CD4-positive, CD25-positive, alpha-beta regulatory T cell (primary cell): ENCODE measurements at regions not wholly inside any gene's neighbourhood (a gene's known extent, or its start where the extent isn't known, plus 50 kb on each side); places are given as distances from the start of the nearest gene placed in this dataset.
"Not testable (repeated sequence)": the region's sequence is repeated elsewhere in the genome, so short reads cannot be mapped to it uniquely, and the experiment has no call there.

ENCODE experiments used
- ATAC-seq, 2 donors: fragments of 150-1000 bp; cut with Tn5 transposase; one replicate each; pipeline ENCODE4 v1.10.0; 2021; ENCODE audit warnings: low read depth in 2 of 2, moderate number of reproducible peaks in 2 of 2, moderate library complexity in 1 of 2
- DNase-seq, 3 donors: peaks; one replicate each; pipeline versions ENCODE4 v3.0.0 to v3.0.0-alpha.2; 2012 to 2022; ENCODE audit warnings: mixed read lengths in 1 of 3
- H3K27ac ChIP-seq: one replicate; pipeline ENCODE4 v1.7.0; 2013; ENCODE audit warnings: mild to moderate bottlenecking, low read length; ENCODE audit not compliant: insufficient read depth, poor library complexity, severe bottlenecking
- H3K27me3 ChIP-seq: one replicate; pipeline ENCODE4 v1.7.0; 2013; ENCODE audit warnings: low read length; ENCODE audit not compliant: control insufficient read depth, insufficient read depth
- H3K36me3 ChIP-seq: one replicate; pipeline ENCODE4 v1.7.0; 2013; ENCODE audit warnings: mild to moderate bottlenecking, low read length, moderate library complexity; ENCODE audit not compliant: control insufficient read depth, insufficient read depth
- H3K4me1 ChIP-seq: 2 replicates; pipeline ENCODE4 v1.7.0; 2013; ENCODE audit warnings: mild to moderate bottlenecking, low read length; ENCODE audit not compliant: insufficient read depth, control insufficient read depth, poor library complexity, severe bottlenecking
- H3K4me3 ChIP-seq: one replicate; pipeline ENCODE4 v1.7.0; 2013; ENCODE audit warnings: low read depth, mild to moderate bottlenecking, low read length, moderate library complexity
- H3K9me3 ChIP-seq, 2 experiments: 1 replicate in 1 of 2; 2 replicates in 1 of 2; pipeline ENCODE4 v1.7.0; 2013; ENCODE audit warnings: low read length in 2 of 2, mild to moderate bottlenecking in 1 of 2, moderate library complexity in 1 of 2; ENCODE audit not compliant: control insufficient read depth in 2 of 2
- H3K27ac Mint-ChIP-seq, 3 donors: one replicate each; pipeline ENCODE4 v1.8.0; 2020 to 2022; ENCODE audit warnings: mild to moderate bottlenecking in 3 of 3, mixed read lengths in 3 of 3, moderate library complexity in 2 of 3
- H3K27me3 Mint-ChIP-seq: one replicate; pipeline ENCODE4 v1.8.0; 2022; ENCODE audit warnings: mild to moderate bottlenecking, mixed read lengths
- H3K36me3 Mint-ChIP-seq: one replicate; pipeline ENCODE4 v1.8.0; 2020; ENCODE audit warnings: mixed read lengths
- H3K4me1 Mint-ChIP-seq, 4 donors: one replicate each; pipeline ENCODE4 v1.8.0; 2020 to 2022; ENCODE audit warnings: mixed read lengths in 4 of 4, mild to moderate bottlenecking in 1 of 4
- H3K4me3 Mint-ChIP-seq, 4 donors: one replicate each; pipeline ENCODE4 v1.8.0; 2020 to 2022; ENCODE audit warnings: mild to moderate bottlenecking in 4 of 4, mixed read lengths in 4 of 4, moderate library complexity in 3 of 4
- H3K9me3 Mint-ChIP-seq, 7 donors: one replicate each; pipeline ENCODE4 v1.8.0; 2020 to 2022; ENCODE audit warnings: mixed read lengths in 7 of 7, mild to moderate bottlenecking in 3 of 7, moderate library complexity in 2 of 7

DNA sequence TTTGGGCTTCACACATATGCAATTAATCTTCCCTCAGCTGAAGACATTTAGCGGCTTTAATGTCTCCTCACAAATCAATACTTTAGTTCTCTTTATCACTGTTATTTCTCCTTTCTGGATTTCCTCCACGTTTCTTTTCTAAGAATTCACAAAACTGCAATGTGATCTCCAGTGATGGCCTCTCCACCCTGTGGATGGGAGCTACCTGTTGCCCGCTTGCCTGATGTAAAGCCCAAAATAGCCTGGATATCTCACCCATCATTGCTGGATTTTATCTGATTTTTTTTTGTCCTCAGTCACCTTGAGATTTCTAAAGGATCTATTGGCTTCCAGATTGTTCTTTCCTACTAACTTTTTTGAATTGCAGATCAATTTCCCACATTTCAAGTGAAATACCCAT, 129.3 kb upstream of the FAM241A start:
- peaks cover 0 to 1% (median 0%) of the 10 kb centered on the region in 7 donors for H3K9me3 Mint-ChIP-seq
- H3K27me3 Mint-ChIP-seq, result no peaks in the 10 kb centered on the region
- Histone ChIP-seq H3K9me3 (no peaks in the 10 kb centered on the region), H3K36me3 (no peaks in the 10 kb centered on the region), H3K27me3 (peaks cover 2% of the 10 kb centered on the region), H3K27ac (no peak overlapping the region), H3K4me3 (no peak overlapping the region), H3K4me1 (no peaks in the 10 kb centered on the region)
- DNase-seq, result no peak
- no peak for ATAC-seq
- no peak overlapping the region for H3K4me3 Mint-ChIP-seq
- no peaks in the 10 kb centered on the region for H3K4me1 Mint-ChIP-seq
- no peaks in the 10 kb centered on the region for H3K36me3 Mint-ChIP-seq
- H3K27ac Mint-ChIP-seq, result no peak overlapping the region

DNA sequence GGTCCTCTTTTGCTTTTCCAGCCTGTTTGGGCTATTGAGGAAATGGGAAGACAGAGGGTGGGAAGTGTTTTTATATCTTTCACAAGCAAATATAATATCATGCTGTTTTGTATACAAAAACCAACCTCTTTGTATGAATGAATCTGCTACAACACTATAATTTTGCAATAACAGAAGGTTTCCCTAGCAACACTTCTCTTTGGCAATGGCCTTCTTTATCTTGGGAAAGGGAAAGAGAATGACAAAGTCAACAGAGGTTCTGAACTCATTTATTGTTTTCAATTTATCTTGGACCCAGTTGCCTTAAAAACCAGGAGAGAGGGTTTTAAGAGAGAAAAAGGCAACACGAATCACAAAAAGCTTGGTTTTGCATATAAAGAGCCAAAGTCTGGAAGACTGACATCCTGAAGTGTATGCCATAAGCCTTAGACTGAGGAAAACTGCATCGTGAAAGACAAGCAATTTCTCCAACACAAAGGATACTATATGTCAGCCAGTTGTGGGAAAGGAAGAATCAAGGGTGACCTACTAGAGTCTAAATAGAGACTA, 121.8 kb upstream of the FAM241A start:
- no peak overlapping the region for H3K4me3 ChIP-seq
- H3K36me3 ChIP-seq, result no peaks in the 10 kb centered on the region
- Mint-ChIP-seq H3K27me3 (peaks cover 20% of the 10 kb centered on the region), H3K4me1 (no peaks in the 10 kb centered on the region), H3K36me3 (no peaks in the 10 kb centered on the region), H3K27ac (no peak overlapping the region), H3K9me3 (peaks cover 0 to 9% (median 1%) of the 10 kb centered on the region in 7 donors), H3K4me3 (no peak overlapping the region)
- H3K27ac ChIP-seq, result no peak overlapping the region
- H3K27me3 ChIP-seq, result peaks cover 3% of the 10 kb centered on the region
- H3K9me3 ChIP-seq, result no peaks in the 10 kb centered on the region
- no peak for ATAC-seq
- no peak for DNase-seq
- H3K4me1 ChIP-seq, result no peaks in the 10 kb centered on the region

DNA sequence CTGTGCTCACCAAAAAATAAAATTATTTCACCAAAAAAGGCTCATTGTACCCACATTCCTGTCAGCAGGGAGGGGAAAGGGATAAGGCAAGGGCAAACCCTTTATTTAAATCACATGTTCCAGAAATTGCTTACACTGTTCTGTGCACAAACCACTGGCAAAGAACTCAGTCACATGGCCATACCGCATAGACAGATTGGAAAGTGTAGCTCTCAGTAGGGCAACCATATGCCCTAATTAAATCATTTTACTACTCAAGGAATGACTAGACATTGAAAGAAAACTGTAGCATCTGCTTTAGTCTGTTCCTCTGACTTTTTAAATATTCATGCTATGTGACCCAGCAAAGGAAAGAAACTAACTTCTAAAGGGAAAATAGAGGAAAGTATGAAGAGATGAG, 119.2 kb upstream of the FAM241A start:
- DNase-seq, result no peak
- H3K27me3 ChIP-seq, result peaks cover 4% of the 10 kb centered on the region

DNA sequence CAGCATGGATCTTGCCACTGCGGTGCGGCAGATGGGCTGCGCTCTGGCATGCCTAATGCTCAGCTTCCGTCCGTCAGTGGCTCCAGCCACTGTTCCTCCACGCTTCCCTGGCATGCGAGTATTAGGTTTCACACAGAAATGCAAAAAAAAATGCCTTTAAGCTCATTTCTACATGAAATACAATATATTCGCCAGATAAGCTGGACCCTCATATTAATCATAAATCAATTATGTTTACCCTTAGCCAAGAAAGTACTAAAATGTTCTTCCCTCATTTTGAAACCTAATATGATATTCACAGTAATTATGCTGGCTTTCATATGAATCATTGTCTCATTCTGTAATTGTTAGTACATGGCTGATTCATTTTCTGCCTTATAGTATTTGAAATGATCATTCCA, 115.5 kb upstream of the FAM241A start:
- Histone ChIP-seq H3K4me3 (no peak overlapping the region), H3K27me3 (peaks cover 11% of the 10 kb centered on the region), H3K9me3 (no peaks in the 10 kb centered on the region), H3K27ac (no peak overlapping the region), H3K36me3 (no peaks in the 10 kb centered on the region), H3K4me1 (no peaks in the 10 kb centered on the region)
- Mint-ChIP-seq H3K9me3 (peaks cover 0 to 6% (median 0%) of the 10 kb centered on the region in 7 donors), H3K27me3 (peaks cover 32% of the 10 kb centered on the region), H3K27ac (no peak overlapping the region), H3K4me1 (no peaks in the 10 kb centered on the region), H3K4me3 (no peak overlapping the region), H3K36me3 (no peaks in the 10 kb centered on the region)
- DNase-seq (no peak), ATAC-seq (no peak)

More for the DNA sequence above, 119.2 kb upstream of the FAM241A start:
- no peak overlapping the region for H3K4me3 ChIP-seq
- no peak for ATAC-seq
- H3K9me3 ChIP-seq, result no peaks in the 10 kb centered on the region
- no peaks in the 10 kb centered on the region for H3K36me3 ChIP-seq
- Mint-ChIP-seq H3K27ac (peak overlapping the region in 1 of 3 donors; percentile 52), H3K36me3 (no peaks in the 10 kb centered on the region), H3K4me3 (no peak overlapping the region), H3K4me1 (no peaks in the 10 kb centered on the region), H3K27me3 (peaks cover 29% of the 10 kb centered on the region), H3K9me3 (peaks cover 0 to 9% (median 1%) of the 10 kb centered on the region in 7 donors)
- H3K27ac ChIP-seq, result no peak overlapping the region
- no peaks in the 10 kb centered on the region for H3K4me1 ChIP-seq

DNA sequence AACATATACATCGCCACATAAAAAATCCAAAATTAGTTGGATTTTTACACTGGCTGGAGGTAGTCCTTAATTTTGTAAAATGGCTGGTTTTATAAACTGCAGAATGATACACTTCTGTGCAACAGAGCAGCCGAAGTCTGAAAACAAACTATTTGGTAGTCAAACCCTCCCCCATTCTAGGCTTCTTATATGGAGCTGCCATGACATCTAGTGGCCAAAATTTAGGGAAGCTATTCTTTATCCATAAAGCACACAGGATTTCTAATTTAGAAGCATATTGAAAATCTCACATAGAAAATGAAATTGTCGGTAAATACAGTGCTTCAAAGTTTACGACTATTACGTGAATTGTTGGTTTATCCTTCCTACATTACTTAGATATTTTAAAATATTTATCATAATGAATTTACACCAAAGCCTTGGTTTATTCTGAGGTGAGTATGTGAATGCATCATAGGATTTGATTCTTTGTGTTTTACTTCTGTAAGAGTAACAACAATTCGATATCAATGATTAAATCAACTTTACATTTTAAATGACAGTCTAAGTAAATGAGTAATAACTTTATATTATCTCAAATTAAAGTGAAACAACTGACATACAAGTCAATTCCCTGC, 113.4 kb upstream of the FAM241A start:
- H3K4me3 ChIP-seq, result no peak overlapping the region
- Mint-ChIP-seq H3K27ac (no peak overlapping the region), H3K36me3 (no peaks in the 10 kb centered on the region), H3K4me1 (no peaks in the 10 kb centered on the region), H3K27me3 (peaks cover 26% of the 10 kb centered on the region), H3K9me3 (peaks cover 0 to 6% (median 0%) of the 10 kb centered on the region in 7 donors), H3K4me3 (no peak overlapping the region)
- no peak for ATAC-seq
- H3K27me3 ChIP-seq, result peaks cover 12% of the 10 kb centered on the region
- no peaks in the 10 kb centered on the region for H3K9me3 ChIP-seq
- no peak overlapping the region for H3K27ac ChIP-seq
- H3K36me3 ChIP-seq, result no peaks in the 10 kb centered on the region
- DNase-seq, result peak in 1 of 3 donors; percentile 15
- no peaks in the 10 kb centered on the region for H3K4me1 ChIP-seq

DNA sequence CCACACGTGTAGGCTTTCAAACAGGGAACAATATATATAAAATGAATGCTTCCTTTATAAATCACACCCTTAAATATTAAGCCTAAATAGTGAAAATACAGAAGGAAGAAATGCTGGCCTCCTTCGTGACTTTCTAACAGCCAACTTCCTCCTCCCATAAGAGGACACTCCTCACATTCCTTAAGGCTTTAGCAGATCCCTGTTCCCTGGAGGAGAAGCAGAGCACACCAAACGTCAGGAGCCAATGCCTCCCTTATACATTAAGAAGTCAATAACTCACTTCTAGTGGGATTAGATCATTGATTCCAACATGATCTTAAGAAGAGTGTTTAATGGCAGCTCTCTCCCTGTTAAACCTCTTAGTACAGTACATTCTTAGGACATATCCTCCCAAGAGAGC, 108.4 kb upstream of the FAM241A start:
- H3K4me1 Mint-ChIP-seq, result no peaks in the 10 kb centered on the region
- H3K27me3 Mint-ChIP-seq, result peaks cover 23% of the 10 kb centered on the region

DNA sequence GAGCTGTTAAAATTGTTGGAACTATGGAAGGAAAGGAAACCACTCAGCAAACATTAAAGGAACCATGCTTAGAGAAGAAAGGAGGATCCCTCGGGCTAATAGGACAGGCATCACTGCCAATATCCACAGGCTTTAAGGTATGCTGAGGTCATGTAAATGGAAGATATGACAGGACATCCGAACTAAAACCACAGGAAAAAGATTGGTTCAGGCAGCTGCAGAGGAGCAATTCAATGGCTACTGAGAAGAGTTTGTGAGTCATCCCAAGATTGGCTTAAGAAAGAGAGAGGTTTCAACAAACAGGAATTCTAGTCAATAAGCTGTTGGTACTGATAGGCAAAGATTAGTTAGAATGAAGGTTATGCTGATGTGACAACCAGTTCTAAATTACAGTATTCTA, 106.4 kb upstream of the FAM241A start:
- H3K27me3 Mint-ChIP-seq, result peaks cover 28% of the 10 kb centered on the region
- H3K27ac Mint-ChIP-seq, result no peak overlapping the region
- peaks cover 0 to 1% (median 0%) of the 10 kb centered on the region in 7 donors for H3K9me3 Mint-ChIP-seq
- Histone ChIP-seq H3K9me3 (no peaks in the 10 kb centered on the region), H3K27me3 (peaks cover 9% of the 10 kb centered on the region), H3K27ac (no peak overlapping the region), H3K4me1 (no peaks in the 10 kb centered on the region), H3K36me3 (no peaks in the 10 kb centered on the region), H3K4me3 (no peak overlapping the region)
- no peaks in the 10 kb centered on the region for H3K36me3 Mint-ChIP-seq
- DNase-seq, result no peak
- H3K4me3 Mint-ChIP-seq, result no peak overlapping the region
- H3K4me1 Mint-ChIP-seq, result no peaks in the 10 kb centered on the region
- no peak for ATAC-seq

More for the DNA sequence above, 108.4 kb upstream of the FAM241A start:
- no peak overlapping the region for H3K27ac ChIP-seq
- Mint-ChIP-seq H3K27ac (no peak overlapping the region), H3K4me3 (no peak overlapping the region), H3K9me3 (peaks cover 0 to 1% (median 0%) of the 10 kb centered on the region in 7 donors), H3K36me3 (no peaks in the 10 kb centered on the region)
- DNase-seq (no peak), ATAC-seq (no peak)
- peaks cover 12% of the 10 kb centered on the region for H3K27me3 ChIP-seq
- no peaks in the 10 kb centered on the region for H3K9me3 ChIP-seq
- H3K36me3 ChIP-seq, result no peaks in the 10 kb centered on the region
- H3K4me1 ChIP-seq, result no peaks in the 10 kb centered on the region
- H3K4me3 ChIP-seq, result no peak overlapping the region

DNA sequence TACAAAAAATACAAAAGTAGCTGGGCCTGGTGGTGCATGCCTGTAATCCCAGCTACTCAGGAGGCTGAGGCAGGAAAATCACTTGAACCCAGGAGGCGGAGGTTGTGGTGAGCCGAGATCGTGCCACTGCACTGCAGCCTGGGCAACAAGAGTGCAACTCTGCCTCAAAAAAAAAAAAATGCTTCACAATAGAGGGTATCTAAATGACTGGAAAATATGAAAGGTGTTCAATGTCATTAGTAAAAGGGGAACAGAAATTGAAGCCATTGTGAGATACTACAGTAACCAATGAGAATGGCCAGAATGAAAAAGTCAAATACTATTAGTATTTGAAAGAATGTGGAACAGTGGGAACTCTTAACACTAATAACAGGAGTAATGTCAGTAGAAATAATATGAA, 96.1 kb upstream of the FAM241A start:
- peaks cover 12% of the 10 kb centered on the region for H3K27me3 Mint-ChIP-seq
- not testable (repeated sequence) for H3K27ac ChIP-seq, H3K36me3 Mint-ChIP-seq, H3K4me3 ChIP-seq, ATAC-seq, H3K36me3 ChIP-seq, H3K4me1 Mint-ChIP-seq, H3K4me3 Mint-ChIP-seq, H3K27me3 ChIP-seq, H3K4me1 ChIP-seq, DNase-seq, H3K9me3 ChIP-seq, H3K9me3 Mint-ChIP-seq, H3K27ac Mint-ChIP-seq
